ENCODE measurements at regions not wholly inside any gene's neighbourhood (a gene's known extent, or its start where the extent isn't known, plus 50 kb on each side); places are given as distances from the start of the nearest gene placed in this dataset.

DNA sequence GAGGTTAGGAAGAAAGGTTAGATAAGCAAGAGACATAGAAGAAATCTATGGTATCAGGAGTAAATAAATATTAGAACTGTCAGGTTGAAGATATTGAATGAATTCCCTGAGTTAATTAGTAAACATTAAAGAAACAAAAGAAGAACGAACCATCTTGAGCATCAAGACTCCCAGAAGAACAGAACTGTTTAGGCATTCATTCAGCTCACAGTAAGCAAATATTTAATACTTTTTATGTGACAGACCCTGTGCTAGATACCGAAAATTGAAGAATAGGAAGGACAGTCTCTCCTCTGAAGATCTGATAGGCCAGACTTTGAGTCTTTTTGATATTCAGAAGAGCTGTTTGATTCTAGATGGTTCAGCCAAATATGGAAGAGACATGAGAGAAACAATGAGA lies 731.5 kb downstream of the XPNPEP1 start:
- TF ChIP-seq, protein P1, sequence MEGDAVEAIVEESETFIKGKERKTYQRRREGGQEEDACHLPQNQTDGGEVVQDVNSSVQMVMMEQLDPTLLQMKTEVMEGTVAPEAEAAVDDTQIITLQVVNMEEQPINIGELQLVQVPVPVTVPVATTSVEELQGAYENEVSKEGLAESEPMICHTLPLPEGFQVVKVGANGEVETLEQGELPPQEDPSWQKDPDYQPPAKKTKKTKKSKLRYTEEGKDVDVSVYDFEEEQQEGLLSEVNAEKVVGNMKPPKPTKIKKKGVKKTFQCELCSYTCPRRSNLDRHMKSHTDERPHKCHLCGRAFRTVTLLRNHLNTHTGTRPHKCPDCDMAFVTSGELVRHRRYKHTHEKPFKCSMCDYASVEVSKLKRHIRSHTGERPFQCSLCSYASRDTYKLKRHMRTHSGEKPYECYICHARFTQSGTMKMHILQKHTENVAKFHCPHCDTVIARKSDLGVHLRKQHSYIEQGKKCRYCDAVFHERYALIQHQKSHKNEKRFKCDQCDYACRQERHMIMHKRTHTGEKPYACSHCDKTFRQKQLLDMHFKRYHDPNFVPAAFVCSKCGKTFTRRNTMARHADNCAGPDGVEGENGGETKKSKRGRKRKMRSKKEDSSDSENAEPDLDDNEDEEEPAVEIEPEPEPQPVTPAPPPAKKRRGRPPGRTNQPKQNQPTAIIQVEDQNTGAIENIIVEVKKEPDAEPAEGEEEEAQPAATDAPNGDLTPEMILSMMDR (IDR thresholded peaks at IDR 0.05; ENCODE audit: extremely low read depth, missing control alignments), result no peak
- DNase-seq (ENCODE audit: low spot score), result no peak

DNA sequence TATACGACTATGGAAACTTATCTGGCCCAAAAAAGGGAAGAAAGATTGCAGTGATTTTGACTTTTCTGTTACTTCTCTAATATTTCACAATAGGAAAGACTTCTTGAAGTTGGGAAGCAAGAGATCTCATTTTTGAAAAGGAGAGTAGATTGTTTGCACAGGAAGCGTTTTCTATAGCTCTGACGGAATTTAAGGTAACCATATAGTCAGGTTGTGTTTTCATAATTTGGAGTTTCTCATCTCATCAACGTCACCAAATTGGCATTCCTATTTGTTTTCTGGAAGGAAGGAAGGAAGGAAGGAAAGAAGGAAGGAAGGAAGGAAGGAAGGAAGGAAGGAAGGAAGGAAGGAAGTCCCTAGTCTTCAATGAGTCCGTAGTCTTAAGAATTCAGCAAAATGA lies 732.0 kb downstream of the XPNPEP1 start:
- TF ChIP-seq, protein P1 (IDR thresholded peaks at IDR 0.05; ENCODE audit: extremely low read depth, missing control alignments), result no peak
- no peak for DNase-seq (ENCODE audit: low spot score)

DNA sequence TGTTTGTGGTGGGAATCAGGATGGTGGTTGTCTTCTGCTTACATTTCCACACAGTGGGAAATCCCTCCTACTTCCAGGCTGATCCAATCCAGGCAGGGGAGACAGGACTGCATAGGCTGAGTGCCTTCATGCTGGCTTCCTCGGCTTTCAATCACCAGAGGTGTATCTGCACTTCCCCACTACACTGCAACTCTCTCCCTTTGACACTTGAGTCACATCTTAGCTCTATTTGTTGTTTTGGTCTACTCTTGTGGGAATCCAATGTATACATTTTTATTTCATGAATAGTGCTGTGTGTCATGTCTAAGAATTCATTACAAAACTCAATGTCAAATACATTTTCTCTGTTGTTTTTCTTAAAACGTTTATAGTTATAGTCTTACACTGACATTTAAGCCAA lies 735.6 kb downstream of the XPNPEP1 start:
- TF ChIP-seq, protein P1 (IDR thresholded peaks at IDR 0.05; ENCODE audit: extremely low read depth, missing control alignments), result no peak
- DNase-seq (ENCODE audit: low spot score), result no peak

DNA sequence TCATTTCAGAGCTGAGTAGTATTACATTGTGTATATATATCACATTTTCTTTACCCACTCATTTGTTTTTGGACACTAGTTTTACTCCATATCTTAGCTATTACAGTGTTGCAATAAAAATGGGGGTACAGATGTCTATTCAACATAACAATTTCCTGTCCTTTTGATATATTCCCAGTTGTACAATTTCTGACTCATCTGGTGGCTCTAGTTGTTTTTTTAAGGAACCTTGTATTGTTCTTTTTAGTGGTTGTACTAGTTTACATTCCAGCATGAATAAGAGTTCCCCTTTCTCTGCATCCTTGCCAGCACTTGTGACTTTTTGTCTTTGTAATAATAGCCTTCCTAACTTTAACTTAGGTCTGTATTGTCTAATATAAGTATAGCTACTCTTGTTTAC lies 739.9 kb downstream of the XPNPEP1 start:
- TF ChIP-seq, protein P1 (IDR thresholded peaks at IDR 0.05; ENCODE audit: extremely low read depth, missing control alignments), result no peak
- no peak for DNase-seq (ENCODE audit: low spot score)

DNA sequence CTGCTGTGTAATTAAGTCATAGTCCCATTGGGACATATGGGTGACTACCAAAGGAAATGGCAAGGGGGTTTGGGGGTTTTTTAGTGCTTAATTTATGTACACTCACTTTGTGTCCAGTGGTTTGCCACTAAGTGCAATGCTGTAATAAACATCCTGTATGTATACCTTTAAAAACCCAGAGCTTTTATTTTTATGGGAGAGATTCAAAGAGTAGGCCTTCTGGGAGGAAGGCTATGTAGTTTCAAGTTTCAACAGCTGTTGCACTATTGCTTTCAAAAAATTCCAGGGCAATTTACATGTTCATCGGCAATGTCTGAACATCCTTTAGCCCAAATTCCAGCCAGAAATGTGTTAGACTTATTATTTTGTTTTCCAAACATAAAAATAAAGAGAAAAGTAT lies 744.7 kb downstream of the XPNPEP1 start:
- TF ChIP-seq, protein P1 (IDR thresholded peaks at IDR 0.05; ENCODE audit: extremely low read depth, missing control alignments), result no peak
- DNase-seq (ENCODE audit: low spot score), result no peak

DNA sequence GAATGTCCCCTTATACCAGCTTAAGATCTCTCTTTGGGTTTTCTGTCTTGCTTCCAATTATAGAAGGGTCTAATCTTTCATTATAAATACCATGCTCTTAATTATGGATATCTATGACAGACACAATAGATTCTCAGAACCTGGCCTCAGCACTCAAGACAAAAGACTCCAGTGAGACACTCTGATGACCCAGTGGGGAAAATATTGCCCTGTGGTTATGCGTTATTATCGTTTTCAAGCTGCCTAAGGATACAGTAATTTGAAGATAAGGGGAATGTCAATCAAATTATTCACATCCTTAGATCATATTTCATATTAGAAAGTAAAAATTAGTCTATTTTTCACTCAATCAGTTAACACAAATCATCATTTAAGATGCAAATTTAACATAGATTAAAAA lies 748.8 kb downstream of the XPNPEP1 start:
- TF ChIP-seq, protein P1 (IDR thresholded peaks at IDR 0.05; ENCODE audit: extremely low read depth, missing control alignments), result no peak
- DNase-seq (ENCODE audit: low spot score), result no peak

DNA sequence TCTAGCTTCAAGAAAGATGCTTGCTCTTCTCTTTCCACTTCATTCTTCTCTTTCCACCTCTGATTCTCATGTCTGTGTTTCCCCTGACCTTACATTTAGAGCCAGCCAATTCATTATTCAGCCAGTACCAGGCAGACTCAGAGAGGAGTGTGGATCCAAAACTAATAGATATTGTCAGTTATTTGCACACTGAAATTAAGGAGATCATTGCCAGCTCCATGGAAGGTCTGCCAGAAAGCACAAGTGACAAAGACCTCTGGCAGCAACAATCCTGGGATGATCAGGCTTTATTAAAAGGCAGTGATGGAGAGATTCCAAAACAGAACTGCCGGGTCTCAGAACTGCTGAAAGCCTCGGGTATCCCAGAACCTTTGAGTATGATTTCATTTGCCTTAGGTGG lies 749.4 kb downstream of the XPNPEP1 start:
- TF ChIP-seq, protein P1 (IDR thresholded peaks at IDR 0.05; ENCODE audit: extremely low read depth, missing control alignments), result no peak
- no peak for DNase-seq (ENCODE audit: low spot score)

All from GM20000 (cell line).